Neural progenitor cell (in vitro differentiated cells): ENCODE measurements at regions not wholly inside any gene's neighbourhood (a gene's known extent, or its start where the extent isn't known, plus 50 kb on each side); places are given as distances from the start of the nearest gene placed in this dataset.

Experiments
- CTCF ChIP-seq: fragments of 200-600 bp; sonication (generic); IDR thresholded peaks from 2 replicates; pipeline ENCODE4 v1.5.1; 2017; ENCODE audit warnings: antibody characterized with exemption, mild to moderate bottlenecking
- EZH2 ChIP-seq: fragments of 200-600 bp; sonication (generic); IDR thresholded peaks from 2 replicates; pipeline ENCODE4 v1.6.1; 2017; ENCODE audit warnings: antibody characterized with exemption, mild to moderate bottlenecking, moderate library complexity
- EZH2phosphoT487 ChIP-seq: fragments of 200-600 bp; sonication (generic); IDR thresholded peaks from 2 replicates; pipeline ENCODE4 v1.6.1; 2017; ENCODE audit warnings: antibody characterized with exemption

- TF ChIP-seq CTCF: no peak
- no peak for TF ChIP-seq EZH2
- TF ChIP-seq EZH2phosphoT487: no peak
Observed at GRCh38 chr5:40001796-40002195, 577.0 kb upstream of the DAB2 start.
